H9 (cell line): ENCODE measurements at regions not wholly inside any gene's neighbourhood (a gene's known extent, or its start where the extent isn't known, plus 50 kb on each side); places are given as distances from the start of the nearest gene placed in this dataset.

Source experiments
- DNase-seq: peaks from one replicate; pipeline ENCODE4 v3.0.0-alpha.2; 2017
- H2AFZ ChIP-seq: one replicate; pipeline ENCODE4 v1.6.1; 2013; ENCODE audit warnings: mild to moderate bottlenecking, low read length, control low read depth, moderate library complexity
- H2AK5ac ChIP-seq: 2 replicates; pipeline ENCODE4 v1.6.1; 2013; ENCODE audit warnings: low read length, control low read depth, mixed read lengths; ENCODE audit not compliant: insufficient read length
- H2BK120ac ChIP-seq: one replicate; pipeline ENCODE4 v1.6.1; 2013; ENCODE audit warnings: low read depth, mild to moderate bottlenecking, low read length, control low read depth, inconsistent platforms; ENCODE audit not compliant: poor library complexity, severe bottlenecking
- H2BK12ac ChIP-seq: 2 replicates; pipeline ENCODE4 v1.6.1; 2013; ENCODE audit warnings: low read length, control low read depth, mixed read lengths, low read depth; ENCODE audit not compliant: insufficient read length
- H2BK15ac ChIP-seq: 2 replicates; pipeline ENCODE4 v1.6.1; 2013; ENCODE audit warnings: low read depth, low read length, control low read depth
- H2BK20ac ChIP-seq: one replicate; pipeline ENCODE4 v1.6.1; 2013; ENCODE audit warnings: low read depth, mild to moderate bottlenecking, low read length, control low read depth, inconsistent platforms; ENCODE audit not compliant: poor library complexity, severe bottlenecking
- H2BK5ac ChIP-seq: 2 replicates; pipeline ENCODE4 v1.6.1; 2013; ENCODE audit warnings: low read length, control low read depth, mixed read lengths; ENCODE audit not compliant: insufficient read length
- H3K14ac ChIP-seq: 2 replicates; pipeline ENCODE4 v1.6.1; 2013; ENCODE audit warnings: low read length, control low read depth; ENCODE audit not compliant: insufficient read depth
- H3K18ac ChIP-seq: 2 replicates; pipeline ENCODE4 v1.6.1; 2013; ENCODE audit warnings: low read depth, mild to moderate bottlenecking, mixed read lengths, low read length, control low read depth; ENCODE audit not compliant: insufficient read length
- H3K23ac ChIP-seq: 2 replicates; pipeline ENCODE4 v1.6.1; 2013; ENCODE audit warnings: low read length, control low read depth, mixed read lengths, low read depth; ENCODE audit not compliant: insufficient read length
- H3K23me2 ChIP-seq: 2 replicates; pipeline ENCODE4 v1.6.1; 2013; ENCODE audit warnings: low read depth, mild to moderate bottlenecking, mixed read lengths, low read length, control low read depth; ENCODE audit not compliant: insufficient read length, poor library complexity, severe bottlenecking
- H3K27ac ChIP-seq: 2 replicates; pipeline ENCODE4 v1.5.1; 2013; ENCODE audit warnings: low read length, control low read depth, mixed read lengths, low read depth; ENCODE audit not compliant: insufficient read length
- H3K27me3 ChIP-seq: 2 replicates; pipeline ENCODE4 v1.6.1; 2013; ENCODE audit warnings: low read length, control low read depth, inconsistent platforms; ENCODE audit not compliant: insufficient read depth
- H3K4ac ChIP-seq: 2 replicates; pipeline ENCODE4 v1.6.1; 2013; ENCODE audit warnings: low read depth, mild to moderate bottlenecking, control low read depth, inconsistent platforms, low read length, moderate library complexity
- H3K4me1 ChIP-seq: 2 replicates; pipeline ENCODE4 v1.6.1; 2013; ENCODE audit warnings: low read length, control low read depth, inconsistent platforms; ENCODE audit not compliant: insufficient read depth
- H3K4me2 ChIP-seq: 2 replicates; pipeline ENCODE4 v1.6.1; 2013; ENCODE audit warnings: low read length, control low read depth, mixed read lengths; ENCODE audit not compliant: insufficient read length, insufficient read depth
- H3K56ac ChIP-seq: 2 replicates; pipeline ENCODE4 v1.6.1; 2013; ENCODE audit warnings: low read depth, mild to moderate bottlenecking, mixed read lengths, low read length, control low read depth; ENCODE audit not compliant: insufficient read length
- H3K79me1 ChIP-seq: 2 replicates; pipeline ENCODE4 v1.6.1; 2013; ENCODE audit warnings: low read depth, mild to moderate bottlenecking, moderate library complexity, low read length, control low read depth, inconsistent platforms; ENCODE audit not compliant: insufficient read depth, poor library complexity, severe bottlenecking
- H3K79me2 ChIP-seq: 2 replicates; pipeline ENCODE4 v1.6.1; 2013; ENCODE audit warnings: low read length, control low read depth, inconsistent platforms; ENCODE audit not compliant: insufficient read depth
- H3K9ac ChIP-seq: 2 replicates; pipeline ENCODE4 v1.6.1; 2013; ENCODE audit warnings: low read length, control low read depth, mixed read lengths; ENCODE audit not compliant: insufficient read length; ENCODE audit errors: extremely low read depth
- H3K9me3 ChIP-seq: one replicate; pipeline ENCODE4 v1.6.1; 2013; ENCODE audit warnings: low read depth, low read length, inconsistent platforms; ENCODE audit not compliant: control insufficient read depth
- H3T11ph ChIP-seq: one replicate; pipeline ENCODE4 v1.6.1; 2013; ENCODE audit warnings: mild to moderate bottlenecking, low read length, control low read depth, inconsistent platforms
- H4K20me1 ChIP-seq: one replicate; pipeline ENCODE4 v1.6.1; 2013; ENCODE audit not compliant: control insufficient read depth, insufficient read length, insufficient read depth
- H4K5ac ChIP-seq: 2 replicates; pipeline ENCODE4 v1.6.1; 2013; ENCODE audit warnings: low read depth, mild to moderate bottlenecking, mixed read lengths, low read length, control low read depth; ENCODE audit not compliant: insufficient read length
- H4K8ac ChIP-seq: replicated peaks from 2 replicates; pipeline ENCODE4 v1.6.1; 2013; ENCODE audit warnings: low read length, control low read depth, mixed read lengths, low read depth; ENCODE audit not compliant: insufficient read length
- H4K91ac ChIP-seq: 2 replicates; pipeline ENCODE4 v1.6.1; 2013; ENCODE audit warnings: low read depth, mild to moderate bottlenecking, moderate library complexity, mixed read lengths, low read length, control low read depth; ENCODE audit not compliant: insufficient read length
- H3K27ac Mint-ChIP-seq, 3 experiments: 2 replicates in 2 of 3; 3 replicates in 1 of 3; pipeline ENCODE4 v1.8.0; 2020 to 2021; ENCODE audit warnings: mixed read lengths in 3 of 3, mild to moderate bottlenecking in 1 of 3, moderate library complexity in 1 of 3
- H3K27me3 Mint-ChIP-seq: 2 replicates; pipeline ENCODE4 v1.8.0; 2021; ENCODE audit warnings: low read depth, mild to moderate bottlenecking, moderate library complexity, mixed read lengths
- H3K36me3 Mint-ChIP-seq, 3 experiments: 2 replicates in 2 of 3; 3 replicates in 1 of 3; pipeline ENCODE4 v1.8.0; 2020 to 2021; ENCODE audit warnings: low read depth in 3 of 3, mixed read lengths in 3 of 3; ENCODE audit not compliant: insufficient read depth in 1 of 3
- H3K4me1 Mint-ChIP-seq, 2 experiments: 2 replicates each; pipeline ENCODE4 v1.8.0; 2020; ENCODE audit warnings: mixed read lengths in 2 of 2
- H3K4me3 Mint-ChIP-seq, 2 experiments: 2 replicates in 1 of 2; 3 replicates in 1 of 2; pipeline ENCODE4 v1.8.0; 2020 to 2021; ENCODE audit warnings: mild to moderate bottlenecking in 2 of 2, mixed read lengths in 2 of 2, moderate library complexity in 1 of 2
- H3K9me3 Mint-ChIP-seq, 2 experiments: 2 replicates in 1 of 2; 3 replicates in 1 of 2; pipeline ENCODE4 v1.8.0; 2020; ENCODE audit warnings: mild to moderate bottlenecking in 2 of 2, mixed read lengths in 2 of 2, moderate library complexity in 1 of 2
- CTCF ChIP-seq: fragments of 200-600 bp; sonication (generic); conservative IDR thresholded peaks from 3 replicates; pipeline ENCODE4 v1.8.0; 2021; ENCODE audit warnings: antibody characterized with exemption, mild to moderate bottlenecking
- WGBS: extraction: QIAGEN DNeasy Blood & Tissue Kit; methylation state at CpG from one replicate; pipeline ENCODE4 v1.1.7; 2013; ENCODE audit warnings: missing lambda C conversion rate, low lambda C conversion rate, mixed read lengths; ENCODE audit not compliant: insufficient read length; ENCODE audit errors: extremely low coverage; 5-methylcytosine and 5-hydroxymethylcytosine counted together

DNA sequence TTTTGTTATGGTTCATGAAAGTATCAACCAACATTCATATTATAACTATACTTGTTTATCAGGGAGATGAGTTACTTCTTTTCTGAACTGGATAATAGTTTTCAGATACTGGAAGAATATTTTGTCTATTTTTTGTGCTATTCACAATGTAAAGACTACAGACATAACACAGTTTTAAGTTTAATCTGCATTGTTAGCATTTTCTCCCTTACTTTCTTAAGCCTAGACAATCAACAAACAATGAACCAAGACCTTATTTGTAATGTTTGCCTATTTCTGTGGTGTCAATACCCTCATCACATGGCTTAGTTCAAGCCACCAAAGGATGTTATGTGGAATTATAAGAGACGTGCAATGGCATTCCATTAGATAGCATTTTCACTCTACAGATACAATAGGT, 119.5 kb downstream of the CAVIN4 start:
- no peak overlapping the region for H3K9ac ChIP-seq
- no peak for TF ChIP-seq CTCF
- H2AK5ac ChIP-seq = no peak overlapping the region

More for the DNA sequence above, 119.5 kb downstream of the CAVIN4 start:
- Histone ChIP-seq H2BK12ac (no peak overlapping the region), H4K5ac (no peak overlapping the region), H3T11ph (no peak overlapping the region), H4K20me1 (no peaks in the 10 kb centered on the region), H3K27me3 (no peaks in the 10 kb centered on the region), H2BK120ac (no peak overlapping the region), H3K4ac (no peak overlapping the region), H3K9me3 (no peaks in the 10 kb centered on the region), H3K23me2 (no peaks in the 10 kb centered on the region), H3K79me1 (no peaks in the 10 kb centered on the region), H3K4me2 (no peak overlapping the region), H3K79me2 (no peaks in the 10 kb centered on the region), H3K23ac (no peak overlapping the region), H4K91ac (no peak overlapping the region), H2BK20ac (no peak overlapping the region), H3K18ac (no peak overlapping the region), H3K14ac (no peak overlapping the region), H2BK5ac (no peak overlapping the region), H3K56ac (no peak overlapping the region), H2BK15ac (no peak overlapping the region), H2AFZ (no peak overlapping the region), H3K4me1 (peaks cover 2% of the 10 kb centered on the region; the same call in 1 of the 2 replicates), H3K27ac (no peak overlapping the region), H4K8ac (no peak overlapping the region)
- no peak for DNase-seq
- Mint-ChIP-seq H3K36me3 (no peaks in the 10 kb centered on the region), H3K27ac (no peak overlapping the region), H3K9me3 (peaks cover 0 to 3% of the 10 kb centered on the region in 2 experiments; a peak in 2 of 5 replicates), H3K4me3 (no peak overlapping the region), H3K4me1 (peaks cover 8 to 9% of the 10 kb centered on the region in 2 experiments), H3K27me3 (no peaks in the 10 kb centered on the region; the same call in 1 of the 2 replicates)
- no CpG with 5 or more reads among the region's 1 CpG for WGBS
